Mesenchymal stem cell (in vitro differentiated cells and primary cell): ENCODE measurements at regions not wholly inside any gene's neighbourhood (a gene's known extent, or its start where the extent isn't known, plus 50 kb on each side); places are given as distances from the start of the nearest gene placed in this dataset.

Experiments used
- DNase-seq: peaks from one replicate; pipeline ENCODE4 v3.0.0-alpha.2; 2013
- H2AFZ ChIP-seq: one replicate; pipeline ENCODE4 v1.6.1; 2013; ENCODE audit warnings: low read depth, mild to moderate bottlenecking, control low read depth, inconsistent platforms, low read length, moderate library complexity
- H2AK5ac ChIP-seq: 2 replicates; pipeline ENCODE4 v1.6.1; 2013; ENCODE audit warnings: low read length, moderate library complexity, mild to moderate bottlenecking, inconsistent platforms; ENCODE audit not compliant: severe bottlenecking
- H2BK120ac ChIP-seq: one replicate; pipeline ENCODE4 v1.6.1; 2013; ENCODE audit warnings: low read depth, mild to moderate bottlenecking, inconsistent platforms, low read length, moderate library complexity
- H2BK12ac ChIP-seq, 2 experiments: one replicate each; pipeline ENCODE4 v1.6.1; 2013; ENCODE audit warnings: inconsistent platforms in 2 of 2, low read length in 2 of 2, mild to moderate bottlenecking in 2 of 2, moderate library complexity in 2 of 2, control low read depth in 1 of 2
- H2BK15ac ChIP-seq: one replicate; pipeline ENCODE4 v1.6.1; 2013; ENCODE audit warnings: mild to moderate bottlenecking, low read depth, inconsistent platforms; ENCODE audit not compliant: poor library complexity, severe bottlenecking
- H2BK5ac ChIP-seq: 2 replicates; pipeline ENCODE4 v1.6.1; 2013; ENCODE audit warnings: low read depth, mild to moderate bottlenecking, low read length, control low read depth, inconsistent platforms; ENCODE audit not compliant: poor library complexity, severe bottlenecking
- H3K14ac ChIP-seq, 2 experiments: one replicate each; pipeline ENCODE4 v1.6.1; 2013; ENCODE audit warnings: inconsistent platforms in 2 of 2, low read length in 2 of 2, control low read depth in 1 of 2, mild to moderate bottlenecking in 1 of 2, moderate library complexity in 1 of 2
- H3K18ac ChIP-seq, 2 experiments: one replicate each; pipeline ENCODE4 v1.6.1; 2013; ENCODE audit warnings: inconsistent platforms in 2 of 2, low read length in 2 of 2, control low read depth in 1 of 2, low read depth in 1 of 2, mild to moderate bottlenecking in 1 of 2
- H3K23ac ChIP-seq, 2 experiments: one replicate each; pipeline ENCODE4 v1.6.1; 2013; ENCODE audit warnings: inconsistent platforms in 2 of 2, low read length in 2 of 2, mild to moderate bottlenecking in 2 of 2, moderate library complexity in 2 of 2, control low read depth in 1 of 2
- H3K27ac ChIP-seq: 2 replicates; pipeline ENCODE4 v1.5.1; 2013; ENCODE audit warnings: mild to moderate bottlenecking, moderate library complexity, low read length, control low read depth, inconsistent platforms; ENCODE audit not compliant: poor library complexity, severe bottlenecking
- H3K27me3 ChIP-seq, 2 experiments: 2 replicates each; pipeline versions ENCODE4 v1.6.1 to v1.7.0; 2013; ENCODE audit warnings: low read length in 2 of 2, mild to moderate bottlenecking in 2 of 2, moderate library complexity in 2 of 2, control low read depth in 1 of 2, inconsistent platforms in 1 of 2; ENCODE audit not compliant: control insufficient read depth in 1 of 2, insufficient read depth in 1 of 2
- H3K36me3 ChIP-seq, 2 experiments: 2 replicates each; pipeline versions ENCODE4 v1.6.1 to v1.7.0; 2013; ENCODE audit warnings: low read length in 2 of 2, control low read depth in 1 of 2, inconsistent platforms in 1 of 2, low read depth in 1 of 2, mild to moderate bottlenecking in 1 of 2; ENCODE audit not compliant: insufficient read depth in 2 of 2, control insufficient read depth in 1 of 2
- H3K4ac ChIP-seq, 2 experiments: one replicate each; pipeline ENCODE4 v1.6.1; 2013; ENCODE audit warnings: inconsistent platforms in 2 of 2, low read length in 2 of 2, mild to moderate bottlenecking in 2 of 2, moderate library complexity in 2 of 2, control low read depth in 1 of 2, low read depth in 1 of 2
- H3K4me1 ChIP-seq: 2 replicates; pipeline ENCODE4 v1.6.1; 2013; ENCODE audit warnings: low read depth, low read length, control low read depth; ENCODE audit not compliant: control insufficient read depth, insufficient read depth
- H3K4me2 ChIP-seq: 2 replicates; pipeline ENCODE4 v1.6.1; 2013; ENCODE audit warnings: low read length, mild to moderate bottlenecking, inconsistent platforms; ENCODE audit not compliant: poor library complexity, severe bottlenecking
- H3K4me3 ChIP-seq, 2 experiments: 2 replicates each; pipeline versions ENCODE4 v1.5.1 to v1.7.0; 2013; ENCODE audit warnings: low read length in 2 of 2, mild to moderate bottlenecking in 2 of 2, control low read depth in 1 of 2, low read depth in 1 of 2; ENCODE audit not compliant: insufficient read depth in 1 of 2
- H3K79me1 ChIP-seq: replicated peaks from 2 replicates; pipeline ENCODE4 v1.6.1; 2013; ENCODE audit warnings: mild to moderate bottlenecking, control low read depth, low read length, inconsistent platforms; ENCODE audit not compliant: poor library complexity, severe bottlenecking
- H3K9ac ChIP-seq: 2 replicates; pipeline ENCODE4 v1.7.0; 2013; ENCODE audit warnings: mild to moderate bottlenecking, low read length, moderate library complexity
- H3K9me3 ChIP-seq: 2 replicates; pipeline ENCODE4 v1.7.0; 2013; ENCODE audit warnings: mild to moderate bottlenecking, low read length; ENCODE audit not compliant: control insufficient read depth
- H4K8ac ChIP-seq: one replicate; pipeline ENCODE4 v1.6.1; 2013; ENCODE audit warnings: inconsistent platforms, mild to moderate bottlenecking, low read length, moderate library complexity
- H4K91ac ChIP-seq: one replicate; pipeline ENCODE4 v1.6.1; 2013; ENCODE audit warnings: mild to moderate bottlenecking, low read length, inconsistent platforms
- WGBS: methylation state at CpG from one replicate; pipeline ENCODE4 v1.1.7; 2013; ENCODE audit warnings: mixed read lengths; 5-methylcytosine and 5-hydroxymethylcytosine counted together

GRCh38 chr5:123997064-123997461 is 485.1 kb downstream of the CSNK1G3 start:
- no peak overlapping the region for H4K91ac ChIP-seq
- no peak overlapping the region for H4K8ac ChIP-seq
- H3K18ac ChIP-seq: no peak overlapping the region
- H2AK5ac ChIP-seq: no peak overlapping the region
- peaks cover 0 to 13% of the 10 kb centered on the region in 2 experiments for H3K27me3 ChIP-seq
- H3K23ac ChIP-seq: no peak overlapping the region
- H2BK120ac ChIP-seq: no peak overlapping the region
- no peak overlapping the region for H2BK12ac ChIP-seq
- peak overlapping the region in 1 of 2 experiments; percentile 38 for H3K4me3 ChIP-seq
- no peaks in the 10 kb centered on the region for H3K4me1 ChIP-seq
- no peak overlapping the region for H2AFZ ChIP-seq
- H3K79me1 ChIP-seq: no peaks in the 10 kb centered on the region
- no peaks in the 10 kb centered on the region for H3K9me3 ChIP-seq
- H3K27ac ChIP-seq: no peak overlapping the region
- H2BK5ac ChIP-seq: no peak overlapping the region
- H3K14ac ChIP-seq: no peak overlapping the region
- no peak overlapping the region for H3K4me2 ChIP-seq
- H3K36me3 ChIP-seq: no peaks in the 10 kb centered on the region
- peak overlapping the region; percentile 8 for H3K9ac ChIP-seq
- DNase-seq: no peak
- H2BK15ac ChIP-seq: no peak overlapping the region
- no peak overlapping the region for H3K4ac ChIP-seq

- Histone ChIP-seq H3K9me3 (peaks cover 9% of the 10 kb centered on the region), H3K18ac (no peak overlapping the region), H3K23ac (no peak overlapping the region), H2BK120ac (no peak overlapping the region), H4K91ac (no peak overlapping the region), H3K9ac (no peak overlapping the region), H3K36me3 (no peaks in the 10 kb centered on the region), H3K4me1 (no peaks in the 10 kb centered on the region), H2BK12ac (no peak overlapping the region), H2AK5ac (no peak overlapping the region), H3K4ac (no peak overlapping the region), H2BK15ac (no peak overlapping the region), H3K4me2 (no peak overlapping the region), H2AFZ (no peak overlapping the region), H3K27ac (no peak overlapping the region), H3K27me3 (peaks cover 0 to 15% of the 10 kb centered on the region in 2 experiments), H3K14ac (no peak overlapping the region), H3K4me3 (no peak overlapping the region), H4K8ac (no peak overlapping the region), H2BK5ac (no peak overlapping the region), H3K79me1 (no peaks in the 10 kb centered on the region)
- 73% methylated on average over 2 of the region's 2 CpGs for WGBS
- DNase-seq: no peak
Observed at GRCh38 chr5:123992641-123993040, 480.7 kb downstream of the CSNK1G3 start.

GRCh38 chr5:123987956-123988355 is 476.0 kb downstream of the CSNK1G3 start:
- no peak overlapping the region for H3K14ac ChIP-seq
- no peak overlapping the region for H2AFZ ChIP-seq
- H3K27me3 ChIP-seq: peaks cover 0 to 15% of the 10 kb centered on the region in 2 experiments
- no peak overlapping the region for H3K18ac ChIP-seq
- H4K8ac ChIP-seq: no peak overlapping the region
- H3K4ac ChIP-seq: no peak overlapping the region
- H3K9ac ChIP-seq: no peak overlapping the region
- H3K4me3 ChIP-seq: no peak overlapping the region
- H2BK12ac ChIP-seq: no peak overlapping the region
- H3K36me3 ChIP-seq: no peaks in the 10 kb centered on the region
- DNase-seq: no peak
- no peak overlapping the region for H2BK5ac ChIP-seq
- H3K23ac ChIP-seq: no peak overlapping the region
- H4K91ac ChIP-seq: no peak overlapping the region
- 89% methylated on average over 5 of the region's 5 CpGs for WGBS
- no peak overlapping the region for H3K4me2 ChIP-seq
- no peak overlapping the region for H2BK120ac ChIP-seq
- H2BK15ac ChIP-seq: no peak overlapping the region
- peaks cover 29% of the 10 kb centered on the region for H3K9me3 ChIP-seq
- no peaks in the 10 kb centered on the region for H3K79me1 ChIP-seq
- H3K4me1 ChIP-seq: no peaks in the 10 kb centered on the region
- no peak overlapping the region for H2AK5ac ChIP-seq
- no peak overlapping the region for H3K27ac ChIP-seq

- Histone ChIP-seq H2BK12ac (no peak overlapping the region), H3K9ac (no peak overlapping the region), H2AFZ (no peak overlapping the region), H2BK15ac (no peak overlapping the region), H2BK120ac (no peak overlapping the region), H3K4me2 (no peak overlapping the region), H3K23ac (no peak overlapping the region), H3K14ac (no peak overlapping the region), H4K91ac (no peak overlapping the region), H3K4ac (no peak overlapping the region), H3K79me1 (no peaks in the 10 kb centered on the region), H2AK5ac (no peak overlapping the region), H3K27ac (no peak overlapping the region), H4K8ac (no peak overlapping the region), H3K27me3 (no peaks in the 10 kb centered on the region), H3K4me3 (no peak overlapping the region), H3K9me3 (no peaks in the 10 kb centered on the region), H2BK5ac (no peak overlapping the region), H3K4me1 (no peaks in the 10 kb centered on the region), H3K36me3 (no peaks in the 10 kb centered on the region), H3K18ac (no peak overlapping the region)
- 92% methylated on average over 4 of the region's 4 CpGs for WGBS
- no peak for DNase-seq
Observed at GRCh38 chr5:123976379-123977033, 464.5 kb downstream of the CSNK1G3 start.
